ENCODE measurements at regions not wholly inside any gene's neighbourhood (a gene's known extent, or its start where the extent isn't known, plus 50 kb on each side); places are given as distances from the start of the nearest gene placed in this dataset.

DNA sequence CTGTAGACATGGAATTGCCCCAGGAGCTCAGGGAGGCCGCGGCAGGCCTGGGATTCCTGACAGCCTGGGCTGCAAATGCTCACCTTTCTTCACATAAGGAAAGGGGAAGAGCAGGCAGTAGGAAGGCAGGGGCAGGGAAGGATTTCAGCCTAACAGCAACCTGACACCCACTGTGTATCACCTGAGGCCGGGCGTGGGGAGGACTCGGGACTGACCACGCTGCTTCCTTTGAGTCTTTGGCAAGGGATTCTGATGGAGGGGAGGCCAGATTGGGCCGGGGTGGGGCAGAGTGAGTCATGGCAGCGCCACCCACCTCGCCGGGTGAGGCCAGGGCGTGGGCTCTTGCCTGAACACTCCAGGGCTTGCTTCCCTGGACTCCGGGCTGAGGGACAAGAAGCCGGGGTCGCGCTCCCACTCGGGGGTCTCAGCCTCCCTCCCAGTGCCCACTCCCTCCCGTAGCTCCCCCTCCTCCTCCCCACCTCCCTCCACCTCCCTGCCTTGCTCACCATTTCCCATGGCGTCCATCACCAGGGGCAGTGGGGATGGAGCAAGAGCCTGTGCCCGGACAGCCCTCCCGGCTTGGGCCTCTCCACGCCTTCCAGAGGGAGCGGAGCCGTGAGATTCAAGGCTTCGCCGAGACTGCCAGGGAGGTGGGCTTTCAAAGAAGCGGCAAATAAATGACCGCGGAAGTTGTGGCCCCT lies 247.9 kb upstream of the RTL1 start:
- DNase-seq: no peak

DNA sequence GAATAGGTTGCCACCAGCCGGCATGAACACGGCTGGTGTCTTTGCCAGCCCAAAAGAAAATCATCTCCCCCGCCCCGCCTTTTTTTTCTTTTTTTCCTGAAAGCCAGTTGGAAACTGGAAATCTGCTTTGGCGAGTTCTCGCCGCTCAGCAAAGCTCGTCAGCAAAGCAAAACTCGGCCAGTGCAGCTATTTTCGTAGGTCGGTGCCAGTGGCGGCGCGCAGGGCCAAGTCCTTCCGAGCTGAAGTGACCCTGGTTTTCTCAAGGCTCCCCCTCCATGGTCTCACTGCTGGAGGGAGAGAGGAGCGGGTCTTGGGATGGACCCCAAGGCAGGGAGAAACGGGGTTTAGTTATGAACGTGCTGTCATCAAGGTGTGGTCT lies 248.4 kb upstream of the RTL1 start:
- no peak for DNase-seq

DNA sequence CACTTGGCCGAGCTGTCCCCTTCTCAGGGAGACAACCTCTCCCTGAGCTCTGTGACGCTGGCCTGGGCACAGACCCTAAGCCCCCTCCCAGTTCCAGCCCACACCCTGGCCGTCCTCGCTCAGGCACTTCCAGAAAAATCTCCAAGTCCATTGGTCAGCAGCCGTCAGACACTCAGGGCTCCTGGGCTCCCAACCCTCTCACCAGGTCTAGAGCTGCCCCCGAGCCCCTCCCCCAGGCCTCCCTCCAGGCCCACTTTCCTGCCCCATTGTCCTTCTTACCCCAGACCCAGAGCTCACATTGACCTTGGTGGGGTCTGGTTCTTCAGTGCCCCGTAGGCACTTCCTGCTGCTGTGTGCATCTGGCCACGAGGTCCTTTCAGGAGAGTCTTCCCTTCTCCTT lies 249.3 kb upstream of the RTL1 start:
- DNase-seq: no peak

DNA sequence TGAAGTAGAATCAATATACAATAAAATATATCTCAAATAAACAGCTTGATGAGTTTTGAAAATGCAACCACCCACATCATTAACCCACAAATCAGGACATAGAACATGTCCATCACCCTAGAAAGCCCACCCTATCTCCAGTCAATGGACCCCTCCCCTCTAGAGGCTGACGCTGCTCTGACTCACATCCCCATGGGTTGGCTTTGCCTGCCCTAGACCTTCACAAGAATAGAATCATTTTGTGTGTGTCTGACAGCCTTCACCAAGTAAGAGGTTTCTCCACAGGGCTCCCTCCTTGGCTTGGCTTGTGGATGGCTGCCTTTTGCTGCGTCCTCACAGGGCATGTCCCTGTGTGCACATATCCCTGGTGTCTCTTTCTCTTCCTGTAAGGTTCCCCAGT lies 250.2 kb upstream of the RTL1 start:
- DNase-seq: peak; percentile 29

DNA sequence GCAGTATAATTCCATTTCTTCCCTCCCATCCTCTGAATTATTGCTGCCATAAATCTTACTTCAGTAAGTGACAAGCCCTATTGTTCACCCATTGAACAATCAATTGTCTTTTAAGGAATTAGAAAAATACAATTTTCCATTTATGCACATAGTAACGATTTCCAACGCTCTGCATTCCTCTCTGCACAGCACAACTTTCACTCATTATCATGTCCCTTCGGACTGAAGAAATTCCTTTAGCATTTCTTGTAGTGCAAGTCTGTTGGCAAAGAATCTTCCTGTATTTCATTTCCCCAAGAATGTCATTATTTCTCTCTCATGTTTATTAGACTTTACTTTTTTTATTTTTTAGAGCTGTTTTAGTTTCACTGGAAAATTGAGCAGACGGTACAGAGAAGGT lies 252.1 kb upstream of the RTL1 start:
- DNase-seq: no peak

DNA sequence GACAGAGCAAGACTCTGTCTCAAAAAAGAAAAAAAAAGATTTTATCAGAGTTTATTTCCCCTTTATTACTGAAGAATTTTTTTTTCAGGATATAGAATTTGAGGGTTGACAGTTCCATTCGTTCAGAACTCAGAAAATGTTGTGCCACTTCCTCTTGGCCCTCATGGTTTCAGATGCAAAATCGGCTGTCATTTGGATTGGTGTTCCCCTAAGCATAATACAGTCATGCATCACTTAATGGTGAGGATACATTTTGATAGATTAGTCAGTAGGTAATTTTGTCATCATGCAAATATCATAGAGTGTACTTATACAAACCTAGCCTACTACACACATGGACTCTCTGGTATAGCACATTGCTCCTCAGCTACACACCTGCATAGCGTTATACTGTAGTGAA lies 263.9 kb upstream of the RTL1 start:
- no peak for DNase-seq

GRCh38 chr14:101169267-101169666 lies 265.7 kb upstream of the RTL1 start:
- no peak for DNase-seq

- no peak for DNase-seq
These were observed 268.1 kb upstream of the RTL1 start for GRCh38 chr14:101171650-101172049.

DNA sequence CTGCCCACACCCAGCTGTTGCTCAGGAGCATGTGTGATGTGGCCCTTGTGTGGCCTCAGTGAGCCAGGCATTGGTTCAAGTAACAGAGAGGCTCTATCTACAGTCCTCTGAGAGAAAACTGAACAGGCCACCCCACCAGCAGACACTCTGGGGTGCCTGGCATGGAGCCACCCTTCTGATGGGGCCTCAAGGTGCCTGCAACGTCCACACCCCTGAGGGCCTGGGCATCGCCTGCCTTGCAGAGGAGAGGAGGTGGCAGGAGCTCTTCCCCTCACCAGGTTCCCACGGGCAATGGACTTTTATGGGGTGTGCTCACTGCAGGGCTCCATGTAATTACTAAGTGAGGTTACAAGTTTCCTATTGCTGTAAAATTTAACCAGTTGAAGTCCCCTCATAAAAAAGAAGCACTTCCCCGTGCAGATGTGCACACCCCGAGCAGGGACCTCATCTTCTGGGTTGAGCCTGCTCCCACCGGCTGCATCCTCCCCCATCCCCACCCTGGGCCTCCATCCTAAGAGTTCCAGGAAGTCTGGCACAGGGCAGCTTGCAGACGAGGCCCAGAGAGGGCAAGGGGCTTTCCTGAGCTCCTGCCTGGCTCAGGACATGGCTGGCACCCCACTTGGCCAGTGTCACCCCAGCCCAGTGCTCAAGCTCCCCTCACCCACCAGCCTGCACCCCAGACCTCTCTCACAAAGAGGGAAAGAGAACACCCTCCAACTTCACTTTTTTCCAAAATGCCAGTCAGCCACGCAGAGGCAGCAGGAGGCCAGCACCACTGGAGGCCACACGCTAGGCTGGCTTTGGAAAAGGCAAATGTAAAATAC lies 270.4 kb upstream of the RTL1 start:
- no peak for DNase-seq

DNA sequence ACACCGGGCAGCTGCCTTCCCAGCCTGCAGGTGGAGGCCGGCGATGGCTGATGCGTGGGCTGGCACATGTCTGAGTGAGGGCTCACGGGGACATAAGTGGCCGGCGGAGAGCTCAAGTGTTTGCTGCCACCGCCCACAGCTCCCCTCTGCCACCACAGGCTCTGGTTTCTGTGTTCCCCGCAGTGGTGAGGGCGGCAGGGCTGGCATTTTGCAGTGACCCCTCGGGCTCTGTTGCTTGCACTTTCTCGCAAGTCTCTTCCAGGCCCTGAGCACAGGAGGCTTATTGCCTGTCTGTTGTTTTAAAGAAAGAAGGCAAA lies 271.0 kb upstream of the RTL1 start:
- no peak for DNase-seq

DNA sequence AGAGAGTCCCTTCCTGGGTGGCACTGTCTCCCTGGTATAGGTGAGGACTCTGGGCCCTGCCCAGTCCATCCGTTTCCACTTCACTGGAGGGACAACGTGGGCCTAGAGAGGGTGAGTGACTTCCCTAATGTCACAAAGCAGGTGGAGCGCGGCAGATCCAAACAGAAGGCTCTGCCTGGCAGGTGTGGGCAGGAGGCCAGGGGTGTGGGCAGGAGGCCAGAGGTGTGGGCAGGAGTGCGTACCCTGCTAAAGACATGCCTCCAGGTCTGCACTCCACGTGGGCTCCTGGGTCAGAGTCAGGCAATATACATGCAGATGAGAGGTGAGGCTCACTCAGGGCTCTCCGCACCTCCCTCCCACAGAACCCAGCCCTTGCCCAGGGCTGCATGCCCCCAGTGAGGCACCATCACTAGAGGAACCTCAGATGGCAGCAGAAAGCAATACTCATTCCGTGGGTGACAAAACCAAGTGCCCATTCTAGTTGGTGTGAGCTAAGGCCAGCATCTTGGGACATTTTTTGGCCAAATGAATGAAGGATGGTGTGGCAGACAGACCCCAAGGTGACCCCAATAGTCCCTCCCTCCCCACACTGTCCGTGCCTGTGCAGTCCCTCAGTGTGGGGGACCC lies 271.6 kb upstream of the RTL1 start:
- DNase-seq: no peak

GRCh38 chr14:101175731-101176534 lies 272.4 kb upstream of the RTL1 start:
- DNase-seq: no peak

- DNase-seq: no peak
These were observed 273.1 kb upstream of the RTL1 start for GRCh38 chr14:101176535-101177205.

- no peak for DNase-seq
These were observed 273.9 kb upstream of the RTL1 start for GRCh38 chr14:101177301-101177971.

DNA sequence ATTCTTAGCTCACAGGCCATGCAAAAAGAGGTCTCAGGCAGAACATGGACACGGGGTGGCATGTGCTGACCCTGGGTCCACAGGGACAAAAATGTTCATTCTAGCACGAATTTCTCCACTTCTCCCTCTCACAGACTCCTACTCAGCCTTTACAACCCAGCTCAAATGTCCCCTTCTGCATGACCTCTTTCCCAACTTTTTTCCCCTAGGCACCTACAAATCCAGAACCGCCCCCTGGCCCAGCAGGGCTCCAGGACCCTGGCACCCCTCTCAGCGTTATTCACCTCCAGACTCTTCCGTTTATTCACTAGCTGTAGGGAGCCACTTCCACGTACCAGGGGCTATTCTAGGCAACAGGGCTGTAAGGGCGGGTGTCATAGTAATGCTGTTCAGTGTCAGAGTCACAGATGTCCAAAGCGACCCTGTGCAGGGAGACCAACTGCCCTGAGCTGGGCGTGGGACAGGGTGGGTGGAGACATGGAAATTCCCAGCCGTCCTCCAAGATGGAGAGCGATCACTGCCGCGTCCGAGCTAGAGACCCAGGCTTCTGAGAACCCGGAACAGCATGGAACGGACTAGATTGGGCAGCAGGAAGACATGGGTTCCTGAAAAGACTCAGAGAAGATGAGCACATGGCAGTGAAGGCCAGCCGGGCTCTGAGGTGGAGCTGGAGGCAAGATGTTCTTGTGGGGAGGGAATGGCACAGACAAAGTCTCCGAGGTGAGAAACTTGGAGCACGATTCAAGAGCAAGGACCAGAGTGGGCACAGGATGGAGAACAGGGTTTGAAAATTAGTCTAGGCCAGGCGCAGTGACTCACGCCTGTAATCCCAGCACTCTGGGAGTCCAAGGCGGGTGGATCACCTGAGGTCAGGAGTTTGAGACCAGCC lies 274.9 kb upstream of the RTL1 start:
- no peak for DNase-seq

GRCh38 chr14:101179691-101180211 lies 276.2 kb upstream of the RTL1 start:
- DNase-seq: no peak

- DNase-seq: no peak
These were observed 278.2 kb upstream of the RTL1 start for GRCh38 chr14:101181446-101182313.

- no peak for DNase-seq
These were observed 279.0 kb upstream of the RTL1 start for GRCh38 chr14:101182476-101182875.

GRCh38 chr14:101183376-101184103 lies 280.0 kb upstream of the RTL1 start:
- peak; percentile 37 for DNase-seq
